ENCODE measurements at regions not wholly inside any gene's neighbourhood (a gene's known extent, or its start where the extent isn't known, plus 50 kb on each side); places are given as distances from the start of the nearest gene placed in this dataset.

GRCh38 chr11:116503216-116504160 is 269.3 kb downstream of the BUD13 start:
- TF ChIP-seq CTCF (IDR thresholded peaks at IDR 0.05; ENCODE audit: poor library complexity, severe bottlenecking) = no peak
- no peak for TF ChIP-seq MXI1 (conservative IDR thresholded peaks at IDR 0.05; ENCODE audit: poor library complexity, severe bottlenecking)
- no peak for TF ChIP-seq RAD21 (conservative IDR thresholded peaks at IDR 0.05)
- TF ChIP-seq SMC3 (conservative IDR thresholded peaks at IDR 0.05; ENCODE audit: poor library complexity) = no peak
- no peak for TF ChIP-seq EZH2 (IDR thresholded peaks at IDR 0.05; ENCODE audit: borderline replicate concordance, insufficient read depth, low read length, poor library complexity, severe bottlenecking)
- no peak for TF ChIP-seq EP300 (conservative IDR thresholded peaks at IDR 0.05; ENCODE audit: poor library complexity, severe bottlenecking)
- TF ChIP-seq POLR2AphosphoS5 (IDR thresholded peaks at IDR 0.05) = no peak
- no peak for TF ChIP-seq TAF1 (IDR thresholded peaks at IDR 0.05; ENCODE audit: low read depth)
- no peak for TF ChIP-seq REST (IDR thresholded peaks at IDR 0.05; ENCODE audit: borderline replicate concordance)
- H3K4me2 ChIP-seq (ENCODE audit: low read length) = no peak overlapping the region
- no peaks in the 10 kb centered on the region for H3K9me3 ChIP-seq (ENCODE audit: low read length)
- H2AFZ ChIP-seq (ENCODE audit: low read depth, low read length) = no peak overlapping the region
- no peaks in the 10 kb centered on the region for H3K27me3 ChIP-seq (ENCODE audit: insufficient read depth, low read depth, low read length)
- no peaks in the 10 kb centered on the region for H3K36me3 ChIP-seq (ENCODE audit: insufficient read depth, low read length)
- no peaks in the 10 kb centered on the region for H3K79me2 ChIP-seq (replicated peaks; ENCODE audit: insufficient read depth, low read length)
- H4K20me1 ChIP-seq (ENCODE audit: insufficient read depth) = no peaks in the 10 kb centered on the region
- no peak overlapping the region for H3K9ac ChIP-seq (ENCODE audit: low read length)
- no peak overlapping the region for H3K27ac ChIP-seq (ENCODE audit: low read length)
- H3K9me2 ChIP-seq (ENCODE audit: insufficient read depth, low read length) = no peaks in the 10 kb centered on the region
- H3F3A ChIP-seq (ENCODE audit: insufficient read depth, low read length, poor library complexity, severe bottlenecking) = no peaks in the 10 kb centered on the region
- H3K4me3 ChIP-seq (ENCODE audit: low read length) = no peak overlapping the region

GRCh38 chr11:116502641-116503061 is 270.1 kb downstream of the BUD13 start:
- Histone ChIP-seq H3K79me2 (replicated peaks; ENCODE audit: insufficient read depth, low read length) (no peaks in the 10 kb centered on the region), H3K4me3 (ENCODE audit: low read length) (no peak overlapping the region), H3K27me3 (ENCODE audit: insufficient read depth, low read depth, low read length) (no peaks in the 10 kb centered on the region), H3K9ac (ENCODE audit: low read length) (no peak overlapping the region), H3K36me3 (ENCODE audit: insufficient read depth, low read length) (no peaks in the 10 kb centered on the region), H4K20me1 (ENCODE audit: insufficient read depth) (no peaks in the 10 kb centered on the region), H3K27ac (ENCODE audit: low read length) (no peak overlapping the region), H3K9me3 (ENCODE audit: low read length) (no peaks in the 10 kb centered on the region), H3K4me2 (ENCODE audit: low read length) (no peak overlapping the region), H3F3A (ENCODE audit: insufficient read depth, low read length, poor library complexity, severe bottlenecking) (no peaks in the 10 kb centered on the region), H2AFZ (ENCODE audit: low read depth, low read length) (no peak overlapping the region), H3K9me2 (ENCODE audit: insufficient read depth, low read length) (no peaks in the 10 kb centered on the region)
- no peak for TF ChIP-seq MXI1 (conservative IDR thresholded peaks at IDR 0.05; ENCODE audit: poor library complexity, severe bottlenecking)
- TF ChIP-seq TAF1 (IDR thresholded peaks at IDR 0.05; ENCODE audit: low read depth) = no peak
- no peak for TF ChIP-seq EZH2 (IDR thresholded peaks at IDR 0.05; ENCODE audit: borderline replicate concordance, insufficient read depth, low read length, poor library complexity, severe bottlenecking)
- no peak for TF ChIP-seq EP300 (conservative IDR thresholded peaks at IDR 0.05; ENCODE audit: poor library complexity, severe bottlenecking)
- TF ChIP-seq REST (IDR thresholded peaks at IDR 0.05; ENCODE audit: borderline replicate concordance) = no peak
- TF ChIP-seq CTCF (IDR thresholded peaks at IDR 0.05; ENCODE audit: poor library complexity, severe bottlenecking) = no peak
- TF ChIP-seq POLR2AphosphoS5 (IDR thresholded peaks at IDR 0.05) = no peak
- no peak for TF ChIP-seq SMC3 (conservative IDR thresholded peaks at IDR 0.05; ENCODE audit: poor library complexity)
- no peak for TF ChIP-seq RAD21 (conservative IDR thresholded peaks at IDR 0.05)

Data from neural cell (in vitro differentiated cells).